ENCODE measurements at regions not wholly inside any gene's neighbourhood (a gene's known extent, or its start where the extent isn't known, plus 50 kb on each side); places are given as distances from the start of the nearest gene placed in this dataset.

DNA sequence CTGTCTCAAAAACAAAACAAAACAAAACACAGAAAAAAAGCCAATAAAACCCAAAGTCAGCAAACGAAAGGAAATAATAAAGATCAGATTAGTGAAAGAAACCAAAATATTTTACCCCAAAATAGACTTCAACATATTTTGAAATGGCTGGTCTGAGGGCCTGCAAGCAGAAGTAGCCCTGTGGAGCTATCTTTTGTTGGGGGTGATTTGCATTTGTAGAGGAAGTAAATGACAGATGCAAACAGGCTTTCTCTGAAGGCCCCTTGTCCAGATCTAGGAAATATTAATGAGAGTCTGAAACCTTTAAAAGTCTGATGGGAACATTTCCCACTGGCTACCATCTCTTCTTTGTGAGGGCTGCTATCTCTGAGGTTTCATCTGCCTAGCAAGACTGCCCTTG lies 74.0 kb downstream of the GCNT4 start:
- no TSS peak for BruUV-seq (replicated peaks)
- TF ChIP-seq, protein P1, sequence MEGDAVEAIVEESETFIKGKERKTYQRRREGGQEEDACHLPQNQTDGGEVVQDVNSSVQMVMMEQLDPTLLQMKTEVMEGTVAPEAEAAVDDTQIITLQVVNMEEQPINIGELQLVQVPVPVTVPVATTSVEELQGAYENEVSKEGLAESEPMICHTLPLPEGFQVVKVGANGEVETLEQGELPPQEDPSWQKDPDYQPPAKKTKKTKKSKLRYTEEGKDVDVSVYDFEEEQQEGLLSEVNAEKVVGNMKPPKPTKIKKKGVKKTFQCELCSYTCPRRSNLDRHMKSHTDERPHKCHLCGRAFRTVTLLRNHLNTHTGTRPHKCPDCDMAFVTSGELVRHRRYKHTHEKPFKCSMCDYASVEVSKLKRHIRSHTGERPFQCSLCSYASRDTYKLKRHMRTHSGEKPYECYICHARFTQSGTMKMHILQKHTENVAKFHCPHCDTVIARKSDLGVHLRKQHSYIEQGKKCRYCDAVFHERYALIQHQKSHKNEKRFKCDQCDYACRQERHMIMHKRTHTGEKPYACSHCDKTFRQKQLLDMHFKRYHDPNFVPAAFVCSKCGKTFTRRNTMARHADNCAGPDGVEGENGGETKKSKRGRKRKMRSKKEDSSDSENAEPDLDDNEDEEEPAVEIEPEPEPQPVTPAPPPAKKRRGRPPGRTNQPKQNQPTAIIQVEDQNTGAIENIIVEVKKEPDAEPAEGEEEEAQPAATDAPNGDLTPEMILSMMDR (IDR thresholded peaks at IDR 0.05): no peak
- no peak for TF ChIP-seq TCF7L2 (IDR thresholded peaks at IDR 0.05; ENCODE audit: low read depth, low read length)
- no peak for TF ChIP-seq POLR2AphosphoS5 (IDR thresholded peaks at IDR 0.05; ENCODE audit: low read depth, low read length)
- TF ChIP-seq, protein P2, sequence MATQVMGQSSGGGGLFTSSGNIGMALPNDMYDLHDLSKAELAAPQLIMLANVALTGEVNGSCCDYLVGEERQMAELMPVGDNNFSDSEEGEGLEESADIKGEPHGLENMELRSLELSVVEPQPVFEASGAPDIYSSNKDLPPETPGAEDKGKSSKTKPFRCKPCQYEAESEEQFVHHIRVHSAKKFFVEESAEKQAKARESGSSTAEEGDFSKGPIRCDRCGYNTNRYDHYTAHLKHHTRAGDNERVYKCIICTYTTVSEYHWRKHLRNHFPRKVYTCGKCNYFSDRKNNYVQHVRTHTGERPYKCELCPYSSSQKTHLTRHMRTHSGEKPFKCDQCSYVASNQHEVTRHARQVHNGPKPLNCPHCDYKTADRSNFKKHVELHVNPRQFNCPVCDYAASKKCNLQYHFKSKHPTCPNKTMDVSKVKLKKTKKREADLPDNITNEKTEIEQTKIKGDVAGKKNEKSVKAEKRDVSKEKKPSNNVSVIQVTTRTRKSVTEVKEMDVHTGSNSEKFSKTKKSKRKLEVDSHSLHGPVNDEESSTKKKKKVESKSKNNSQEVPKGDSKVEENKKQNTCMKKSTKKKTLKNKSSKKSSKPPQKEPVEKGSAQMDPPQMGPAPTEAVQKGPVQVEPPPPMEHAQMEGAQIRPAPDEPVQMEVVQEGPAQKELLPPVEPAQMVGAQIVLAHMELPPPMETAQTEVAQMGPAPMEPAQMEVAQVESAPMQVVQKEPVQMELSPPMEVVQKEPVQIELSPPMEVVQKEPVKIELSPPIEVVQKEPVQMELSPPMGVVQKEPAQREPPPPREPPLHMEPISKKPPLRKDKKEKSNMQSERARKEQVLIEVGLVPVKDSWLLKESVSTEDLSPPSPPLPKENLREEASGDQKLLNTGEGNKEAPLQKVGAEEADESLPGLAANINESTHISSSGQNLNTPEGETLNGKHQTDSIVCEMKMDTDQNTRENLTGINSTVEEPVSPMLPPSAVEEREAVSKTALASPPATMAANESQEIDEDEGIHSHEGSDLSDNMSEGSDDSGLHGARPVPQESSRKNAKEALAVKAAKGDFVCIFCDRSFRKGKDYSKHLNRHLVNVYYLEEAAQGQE (IDR thresholded peaks at IDR 0.05; ENCODE audit: insufficient read depth in 1 of 2, low read depth in 2 of 2, low read length in 1 of 2): no peak
- no peak for TF ChIP-seq SIN3A (IDR thresholded peaks at IDR 0.05; ENCODE audit: borderline replicate concordance, insufficient read depth, low read depth, low read length)
- H3K27ac ChIP-seq (ENCODE audit: low read length): no peak overlapping the region
- ATAC-seq: no peak
- H3K36me3 ChIP-seq (ENCODE audit: control insufficient read depth, insufficient read depth, low read length): no peaks in the 10 kb centered on the region
- H3K27me3 ChIP-seq (ENCODE audit: control insufficient read depth, insufficient read depth, low read length): peaks cover 5% of the 10 kb centered on the region; the same call in 1 of the 2 replicates
- ChIA-PET CTCF (no interaction called here), POLR2A (interaction anchor here (0.7 kb wide), 1 partner anchor 9 kb away, joined by 3 read pairs; no protein-coding TSS in a partner anchor)
- no peaks in the 10 kb centered on the region for H3K4me1 ChIP-seq (ENCODE audit: control insufficient read depth, insufficient read depth, low read length)
- intact Hi-C loops (cut with micrococcal nuclease; ENCODE audit: unreplicated experiment) (no loop called here), in situ Hi-C loops (cut with HindIII; ENCODE audit: low pct_unique_long_range_greater_than_20kb, low sequenced_read_pairs) (no loop called here)
- no peak overlapping the region for H3K4me3 ChIP-seq (ENCODE audit: low read depth in 2 of 2, low read length in 2 of 2)
- no peaks in the 10 kb centered on the region for H3K9me3 ChIP-seq (ENCODE audit: control insufficient read depth, insufficient read depth, low read depth, low read length)
- DNase-seq (ENCODE audit: low read depth, low spot score): no peak

DNA sequence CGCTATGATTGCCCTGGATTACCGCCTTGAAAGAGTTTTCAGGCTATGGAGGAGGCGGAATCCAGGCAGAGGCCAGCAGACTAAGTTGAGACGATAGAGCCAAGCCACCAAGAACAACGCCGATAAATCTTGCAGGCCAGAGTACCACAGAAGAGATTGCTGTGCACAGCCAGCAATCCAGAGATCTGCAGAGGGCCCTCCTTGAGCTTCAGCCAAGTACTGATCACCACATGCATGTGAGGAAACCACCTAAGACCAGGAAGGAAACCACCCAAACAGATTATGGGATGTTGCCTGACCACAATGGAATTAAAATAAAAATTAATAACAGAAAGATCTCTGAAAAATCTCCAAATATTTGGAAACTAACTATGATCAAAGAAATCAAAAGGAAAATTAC lies 74.9 kb downstream of the GCNT4 start:
- ATAC-seq (no peak), DNase-seq (ENCODE audit: low read depth, low spot score) (no peak)
- Histone ChIP-seq H3K27ac (ENCODE audit: low read length) (no peak overlapping the region), H3K4me3 (ENCODE audit: low read depth in 2 of 2, low read length in 2 of 2) (no peak overlapping the region), H3K36me3 (ENCODE audit: control insufficient read depth, insufficient read depth, low read length) (no peaks in the 10 kb centered on the region), H3K9me3 (ENCODE audit: control insufficient read depth, insufficient read depth, low read depth, low read length) (no peaks in the 10 kb centered on the region), H3K27me3 (ENCODE audit: control insufficient read depth, insufficient read depth, low read length) (peaks cover 5% of the 10 kb centered on the region; the same call in 1 of the 2 replicates), H3K4me1 (ENCODE audit: control insufficient read depth, insufficient read depth, low read length) (no peaks in the 10 kb centered on the region)
- BruUV-seq (replicated peaks): no TSS peak
- no peak for TF ChIP-seq TCF7L2 (IDR thresholded peaks at IDR 0.05; ENCODE audit: low read depth, low read length)
- TF ChIP-seq, protein P1 (IDR thresholded peaks at IDR 0.05): no peak
- TF ChIP-seq, protein P2 (IDR thresholded peaks at IDR 0.05; ENCODE audit: insufficient read depth in 1 of 2, low read depth in 2 of 2, low read length in 1 of 2): no peak
- no peak for TF ChIP-seq SIN3A (IDR thresholded peaks at IDR 0.05; ENCODE audit: borderline replicate concordance, insufficient read depth, low read depth, low read length)
- no peak for TF ChIP-seq POLR2AphosphoS5 (IDR thresholded peaks at IDR 0.05; ENCODE audit: low read depth, low read length)
- ChIA-PET CTCF (no interaction called here), POLR2A (no interaction called here)
- in situ Hi-C loops (cut with HindIII; ENCODE audit: low pct_unique_long_range_greater_than_20kb, low sequenced_read_pairs) (no loop called here), intact Hi-C loops (cut with micrococcal nuclease; ENCODE audit: unreplicated experiment) (no loop called here)
